ENCODE measurements at regions not wholly inside any gene's neighbourhood (a gene's known extent, or its start where the extent isn't known, plus 50 kb on each side); places are given as distances from the start of the nearest gene placed in this dataset.

DNA sequence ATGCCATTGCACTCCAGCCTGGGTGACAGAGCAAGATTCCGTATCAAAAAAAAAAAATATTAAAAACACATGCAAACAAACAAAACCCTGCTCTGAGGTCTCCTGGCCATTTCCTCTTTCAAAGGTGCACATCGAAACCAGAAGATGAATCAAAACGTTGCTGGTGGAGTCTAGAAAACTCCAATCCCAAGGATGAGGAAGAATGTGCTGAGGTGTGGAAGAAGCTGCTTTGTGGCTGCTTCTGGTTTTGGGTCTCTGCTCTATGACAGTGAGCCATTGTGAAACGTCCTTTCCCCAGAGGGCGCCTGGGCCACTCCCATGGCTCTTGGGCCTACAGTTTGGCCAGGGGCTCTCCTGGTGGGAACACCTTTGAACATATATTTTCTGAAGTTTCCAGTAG is 112.6 kb downstream of the IRF8 start (continued):
- TF ChIP-seq SMARCA5 (IDR thresholded peaks at IDR 0.05) (no peak), NR2F1 (conservative IDR thresholded peaks at IDR 0.05) (no peak), IKZF2 (IDR thresholded peaks at IDR 0.05) (peak; percentile 87 to 93), RUNX3 (IDR thresholded peaks at IDR 0.05; ENCODE audit: low read length) (peak; percentile 81), SPI1 (IDR thresholded peaks at IDR 0.05; ENCODE audit: borderline replicate concordance, insufficient read depth, low read depth, low read length) (peak; percentile 79; the same call in 1 of the 2 replicates), ZZZ3 (IDR thresholded peaks at IDR 0.05; ENCODE audit: control insufficient read depth, insufficient read length, low read depth) (no peak), ATF7 (IDR thresholded peaks at IDR 0.05; ENCODE audit: low read depth) (peak; percentile 37; the same call in 1 of the 2 replicates), EGR1 (IDR thresholded peaks at IDR 0.05; ENCODE audit: borderline replicate concordance in 1 of 2, low read depth in 2 of 2, low read length in 2 of 2) (no peak), SUZ12 (IDR thresholded peaks at IDR 0.05; ENCODE audit: unreplicated experiment) (no peak), CREB1 (IDR thresholded peaks at IDR 0.05; ENCODE audit: low read depth) (no peak), EED (IDR thresholded peaks at IDR 0.05; ENCODE audit: low read depth) (peak; percentile 98), RBBP5 (conservative IDR thresholded peaks at IDR 0.05) (no peak), IRF4 (IDR thresholded peaks at IDR 0.05; ENCODE audit: low read depth, low read length) (peak; percentile 63; the same call in 1 of the 2 replicates), TCF3 (IDR thresholded peaks at IDR 0.05; ENCODE audit: borderline replicate concordance, insufficient read depth, low read depth, low read length) (0 out of 2 replicates have a peak, but pooled peaks have one; percentile 25), ZNF384 (IDR thresholded peaks at IDR 0.05; ENCODE audit: borderline replicate concordance, low read depth, low read length) (peak; percentile 22; the same call in 1 of the 2 replicates), PML (IDR thresholded peaks at IDR 0.05; ENCODE audit: low read length) (no peak), ETV6 (conservative IDR thresholded peaks at IDR 0.05 in 1 of 2, IDR thresholded peaks at IDR 0.05 in 1 of 2; ENCODE audit: borderline replicate concordance in 1 of 2, low read depth in 1 of 2) (peak in 1 of 2 experiments; percentile 94; a peak in 2 of 4 replicates), POU2F2 (IDR thresholded peaks at IDR 0.05; ENCODE audit: borderline replicate concordance, low read depth, low read length) (0 out of 3 replicates have a peak, but pooled peaks have one; percentile 26), PAX5 (IDR thresholded peaks at IDR 0.05; ENCODE audit: borderline replicate concordance, low read depth, low read length) (peak; percentile 60; the same call in 1 of the 2 replicates), MTA2 (IDR thresholded peaks at IDR 0.05; ENCODE audit: low read depth) (0 out of 2 replicates have a peak, but pooled peaks have one; percentile 13)
- TF ChIP-seq, protein P1, sequence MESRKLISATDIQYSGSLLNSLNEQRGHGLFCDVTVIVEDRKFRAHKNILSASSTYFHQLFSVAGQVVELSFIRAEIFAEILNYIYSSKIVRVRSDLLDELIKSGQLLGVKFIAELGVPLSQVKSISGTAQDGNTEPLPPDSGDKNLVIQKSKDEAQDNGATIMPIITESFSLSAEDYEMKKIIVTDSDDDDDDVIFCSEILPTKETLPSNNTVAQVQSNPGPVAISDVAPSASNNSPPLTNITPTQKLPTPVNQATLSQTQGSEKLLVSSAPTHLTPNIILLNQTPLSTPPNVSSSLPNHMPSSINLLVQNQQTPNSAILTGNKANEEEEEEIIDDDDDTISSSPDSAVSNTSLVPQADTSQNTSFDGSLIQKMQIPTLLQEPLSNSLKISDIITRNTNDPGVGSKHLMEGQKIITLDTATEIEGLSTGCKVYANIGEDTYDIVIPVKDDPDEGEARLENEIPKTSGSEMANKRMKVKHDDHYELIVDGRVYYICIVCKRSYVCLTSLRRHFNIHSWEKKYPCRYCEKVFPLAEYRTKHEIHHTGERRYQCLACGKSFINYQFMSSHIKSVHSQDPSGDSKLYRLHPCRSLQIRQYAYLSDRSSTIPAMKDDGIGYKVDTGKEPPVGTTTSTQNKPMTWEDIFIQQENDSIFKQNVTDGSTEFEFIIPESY (IDR thresholded peaks at IDR 0.05) = no peak
- TF ChIP-seq, protein P2, sequence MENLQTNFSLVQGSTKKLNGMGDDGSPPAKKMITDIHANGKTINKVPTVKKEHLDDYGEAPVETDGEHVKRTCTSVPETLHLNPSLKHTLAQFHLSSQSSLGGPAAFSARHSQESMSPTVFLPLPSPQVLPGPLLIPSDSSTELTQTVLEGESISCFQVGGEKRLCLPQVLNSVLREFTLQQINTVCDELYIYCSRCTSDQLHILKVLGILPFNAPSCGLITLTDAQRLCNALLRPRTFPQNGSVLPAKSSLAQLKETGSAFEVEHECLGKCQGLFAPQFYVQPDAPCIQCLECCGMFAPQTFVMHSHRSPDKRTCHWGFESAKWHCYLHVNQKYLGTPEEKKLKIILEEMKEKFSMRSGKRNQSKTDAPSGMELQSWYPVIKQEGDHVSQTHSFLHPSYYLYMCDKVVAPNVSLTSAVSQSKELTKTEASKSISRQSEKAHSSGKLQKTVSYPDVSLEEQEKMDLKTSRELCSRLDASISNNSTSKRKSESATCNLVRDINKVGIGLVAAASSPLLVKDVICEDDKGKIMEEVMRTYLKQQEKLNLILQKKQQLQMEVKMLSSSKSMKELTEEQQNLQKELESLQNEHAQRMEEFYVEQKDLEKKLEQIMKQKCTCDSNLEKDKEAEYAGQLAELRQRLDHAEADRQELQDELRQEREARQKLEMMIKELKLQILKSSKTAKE (IDR thresholded peaks at IDR 0.05; ENCODE audit: low read depth, poor library complexity, severe bottlenecking) = no peak
- TF ChIP-seq, protein P3, sequence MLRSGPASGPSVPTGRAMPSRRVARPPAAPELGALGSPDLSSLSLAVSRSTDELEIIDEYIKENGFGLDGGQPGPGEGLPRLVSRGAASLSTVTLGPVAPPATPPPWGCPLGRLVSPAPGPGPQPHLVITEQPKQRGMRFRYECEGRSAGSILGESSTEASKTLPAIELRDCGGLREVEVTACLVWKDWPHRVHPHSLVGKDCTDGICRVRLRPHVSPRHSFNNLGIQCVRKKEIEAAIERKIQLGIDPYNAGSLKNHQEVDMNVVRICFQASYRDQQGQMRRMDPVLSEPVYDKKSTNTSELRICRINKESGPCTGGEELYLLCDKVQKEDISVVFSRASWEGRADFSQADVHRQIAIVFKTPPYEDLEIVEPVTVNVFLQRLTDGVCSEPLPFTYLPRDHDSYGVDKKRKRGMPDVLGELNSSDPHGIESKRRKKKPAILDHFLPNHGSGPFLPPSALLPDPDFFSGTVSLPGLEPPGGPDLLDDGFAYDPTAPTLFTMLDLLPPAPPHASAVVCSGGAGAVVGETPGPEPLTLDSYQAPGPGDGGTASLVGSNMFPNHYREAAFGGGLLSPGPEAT (IDR thresholded peaks at IDR 0.05; ENCODE audit: low read depth) = peak; percentile 73

Data from GM12878 (cell line).